ENCODE measurements at regions not wholly inside any gene's neighbourhood (a gene's known extent, or its start where the extent isn't known, plus 50 kb on each side); places are given as distances from the start of the nearest gene placed in this dataset.

DNA sequence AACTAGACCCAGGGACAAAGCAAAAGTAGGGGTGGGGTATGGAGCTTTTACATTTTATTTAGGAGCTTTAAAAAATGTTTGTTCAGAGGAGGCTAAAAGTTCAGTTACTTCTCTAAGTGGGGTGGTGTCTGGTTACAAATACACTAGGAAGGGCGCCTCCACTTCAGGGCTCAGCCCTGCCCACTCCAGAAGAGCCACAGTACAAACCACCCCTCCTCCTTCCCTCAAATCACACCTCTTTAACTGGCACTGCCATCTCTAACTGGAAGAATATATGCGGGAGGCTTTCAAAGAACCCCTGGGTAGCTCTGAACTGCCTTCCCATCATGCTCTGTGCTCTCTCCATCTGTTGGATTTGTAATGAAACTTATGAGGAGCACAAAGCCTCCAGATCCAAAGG lies 98.8 kb upstream of the NFIB start:
- TF ChIP-seq EZH2 (IDR thresholded peaks at IDR 0.05; ENCODE audit: insufficient read depth, low read length) = no peak
- TF ChIP-seq, protein P1, sequence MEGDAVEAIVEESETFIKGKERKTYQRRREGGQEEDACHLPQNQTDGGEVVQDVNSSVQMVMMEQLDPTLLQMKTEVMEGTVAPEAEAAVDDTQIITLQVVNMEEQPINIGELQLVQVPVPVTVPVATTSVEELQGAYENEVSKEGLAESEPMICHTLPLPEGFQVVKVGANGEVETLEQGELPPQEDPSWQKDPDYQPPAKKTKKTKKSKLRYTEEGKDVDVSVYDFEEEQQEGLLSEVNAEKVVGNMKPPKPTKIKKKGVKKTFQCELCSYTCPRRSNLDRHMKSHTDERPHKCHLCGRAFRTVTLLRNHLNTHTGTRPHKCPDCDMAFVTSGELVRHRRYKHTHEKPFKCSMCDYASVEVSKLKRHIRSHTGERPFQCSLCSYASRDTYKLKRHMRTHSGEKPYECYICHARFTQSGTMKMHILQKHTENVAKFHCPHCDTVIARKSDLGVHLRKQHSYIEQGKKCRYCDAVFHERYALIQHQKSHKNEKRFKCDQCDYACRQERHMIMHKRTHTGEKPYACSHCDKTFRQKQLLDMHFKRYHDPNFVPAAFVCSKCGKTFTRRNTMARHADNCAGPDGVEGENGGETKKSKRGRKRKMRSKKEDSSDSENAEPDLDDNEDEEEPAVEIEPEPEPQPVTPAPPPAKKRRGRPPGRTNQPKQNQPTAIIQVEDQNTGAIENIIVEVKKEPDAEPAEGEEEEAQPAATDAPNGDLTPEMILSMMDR (IDR thresholded peaks at IDR 0.05; ENCODE audit: insufficient read depth, low read depth, low read length) = no peak
